GM18498 (cell line): ENCODE measurements at regions not wholly inside any gene's neighbourhood (a gene's known extent, or its start where the extent isn't known, plus 50 kb on each side); places are given as distances from the start of the nearest gene placed in this dataset.
"Not testable (repeated sequence)": the region's sequence is repeated elsewhere in the genome, so short reads cannot be mapped to it uniquely, and the experiment has no call there.

ENCODE experiments used
- ATAC-seq: cut with Tn5 transposase; IDR thresholded peaks from one replicate; pipeline ENCODE4 v1.9.1; 2021; ENCODE audit warnings: mild to moderate bottlenecking, moderate library complexity; ENCODE audit not compliant: unreplicated experiment

- ATAC-seq: no peak
Observed at GRCh38 chr12:89775063-89775985, 66.7 kb upstream of the ATP2B1 start.

DNA sequence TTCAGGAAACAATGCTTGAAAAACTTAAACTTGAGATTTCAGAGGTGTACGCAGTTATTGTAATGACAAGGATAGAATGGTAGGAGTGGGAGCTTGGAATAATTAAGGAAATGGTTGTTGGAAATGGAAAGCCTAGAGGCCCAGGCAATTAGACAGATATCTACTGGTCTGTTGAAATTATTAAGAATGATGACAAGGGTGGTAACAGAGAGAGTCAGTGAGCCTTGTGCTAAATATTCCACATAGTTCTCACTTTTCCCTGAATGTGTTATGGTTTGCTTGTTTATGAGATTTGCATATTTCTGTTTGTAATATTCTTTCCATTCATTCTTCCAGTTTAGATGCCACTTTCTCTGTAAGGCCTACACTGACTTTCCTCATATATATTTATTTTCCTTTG, 66.0 kb upstream of the ATP2B1 start:
- no peak for ATAC-seq

- no peak for ATAC-seq
Observed at GRCh38 chr12:89770391-89770790, 61.8 kb upstream of the ATP2B1 start.

- ATAC-seq: no peak
Observed at GRCh38 chr12:89769483-89769818, 60.8 kb upstream of the ATP2B1 start.

DNA sequence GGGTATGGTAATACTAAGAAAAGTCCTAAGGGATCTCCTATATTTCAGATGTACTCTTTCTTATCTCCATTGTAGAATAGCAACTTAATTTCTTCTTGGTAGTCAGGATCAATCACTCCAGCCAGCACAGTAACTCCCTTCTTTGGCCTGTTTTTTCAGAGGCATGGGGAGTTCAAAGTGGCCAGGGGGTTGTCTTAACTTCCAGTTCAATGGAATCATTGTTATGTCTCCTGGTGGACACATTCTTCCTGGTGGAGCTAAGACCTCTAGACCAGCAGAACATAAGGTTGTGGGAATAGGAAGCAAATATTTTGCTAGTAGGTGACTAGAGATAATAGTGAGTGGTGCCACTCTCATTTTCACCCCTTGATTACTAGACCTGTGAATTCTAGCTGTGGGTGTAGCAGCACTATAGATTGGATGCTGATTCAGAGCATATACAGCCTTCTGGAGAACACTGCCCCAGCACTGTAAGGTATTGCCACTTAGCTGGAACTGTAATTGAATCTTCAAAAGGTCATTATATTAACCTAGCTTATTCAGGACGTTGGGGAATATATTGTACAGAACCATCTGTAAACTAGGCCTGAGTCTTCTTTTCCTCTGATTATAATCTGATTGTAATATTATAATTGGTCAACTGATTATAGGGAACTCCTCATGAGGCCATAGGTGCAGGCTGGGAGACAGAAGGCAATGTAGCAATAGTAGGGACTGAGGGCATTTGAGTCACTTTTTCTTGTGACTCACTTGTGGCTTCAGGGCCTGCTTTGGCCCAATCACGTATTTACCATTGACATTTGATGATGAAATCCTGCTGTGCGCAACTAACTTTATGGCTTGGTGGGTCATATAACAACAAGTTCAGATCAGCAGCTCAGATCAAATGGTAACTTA, 60.2 kb upstream of the ATP2B1 start:
- ATAC-seq: no peak

- peak; percentile 85 for ATAC-seq
Observed at GRCh38 chr12:89765959-89766824, 57.6 kb upstream of the ATP2B1 start.

- ATAC-seq: not testable (repeated sequence)
Observed at GRCh38 chr12:89764164-89764563, 55.5 kb upstream of the ATP2B1 start.

DNA sequence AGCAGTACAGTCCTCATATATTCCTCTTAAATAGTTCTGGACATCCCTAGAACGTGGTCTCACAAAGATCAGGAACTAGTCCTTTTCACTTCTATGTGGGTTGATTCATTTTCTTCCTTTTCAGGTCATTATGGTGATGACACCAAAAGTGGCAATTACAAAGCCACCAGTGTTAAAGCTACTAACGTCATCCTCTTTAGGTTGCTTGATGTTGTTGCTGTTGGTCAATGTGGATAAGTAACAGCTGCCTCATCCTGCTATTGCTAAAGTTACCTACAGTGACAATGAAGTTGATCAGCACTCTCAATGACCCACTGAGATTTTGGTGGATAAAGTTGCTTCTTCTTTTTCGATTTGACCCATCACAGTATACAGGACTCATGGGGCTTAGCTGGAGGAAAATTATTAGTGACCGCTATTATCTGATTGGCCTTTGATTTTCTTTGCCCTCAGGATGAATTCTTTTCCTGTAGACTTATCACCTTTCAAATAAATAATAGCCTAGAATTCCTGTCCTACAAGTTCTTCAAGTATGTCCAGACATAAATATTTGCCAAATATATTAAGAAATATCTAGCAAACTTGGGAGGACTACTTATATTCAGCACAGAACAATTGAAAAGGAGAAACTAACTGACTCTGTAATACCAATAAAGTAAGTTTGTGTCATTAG, 54.0 kb upstream of the ATP2B1 start:
- no peak for ATAC-seq

DNA sequence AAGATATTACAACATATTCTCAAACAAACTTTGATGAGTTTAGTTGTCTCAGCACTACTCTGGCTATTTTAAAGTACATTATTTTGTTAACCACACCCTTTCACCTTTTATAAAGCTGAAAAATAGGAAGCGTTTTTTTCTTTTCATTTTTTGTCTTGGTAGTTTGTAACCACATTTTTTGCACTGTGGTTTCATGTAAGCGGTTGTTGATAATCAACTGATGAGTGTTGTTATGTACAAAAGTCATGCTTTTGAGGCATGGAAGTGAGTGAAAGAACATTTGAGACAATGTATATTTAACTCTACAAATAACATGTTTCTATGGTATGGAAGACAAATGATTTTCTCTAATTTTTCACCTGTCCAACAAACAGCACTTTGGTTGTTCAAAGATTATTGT, 52.1 kb upstream of the ATP2B1 start:
- ATAC-seq: no peak
